Thyroid gland (tissue), 4 donors: ENCODE measurements at regions not wholly inside any gene's neighbourhood (a gene's known extent, or its start where the extent isn't known, plus 50 kb on each side); places are given as distances from the start of the nearest gene placed in this dataset.
"Not testable (repeated sequence)": the region's sequence is repeated elsewhere in the genome, so short reads cannot be mapped to it uniquely, and the experiment has no call there.

Experiments used
- DNase-seq, 2 donors: peaks; one replicate each; pipeline ENCODE4 v3.0.0-alpha.2; 2019
- H3K27ac ChIP-seq, 3 donors: fragments of 200-600 bp; sonication (generic); 1 replicate in 2 of 3; 2 replicates in 1 of 3; pipeline ENCODE4 v1.5.1; 2016 to 2019; ENCODE audit warnings: mild to moderate bottlenecking in 1 of 3, moderate library complexity in 1 of 3
- H3K27me3 ChIP-seq: fragments of 200-600 bp; sonication (generic); one replicate; pipeline ENCODE4 v1.5.1; 2019
- H3K36me3 ChIP-seq, 2 donors: fragments of 200-600 bp; sonication (generic); one replicate each; pipeline ENCODE4 v1.5.1; 2016 to 2019
- H3K4me1 ChIP-seq, 2 donors: fragments of 200-600 bp; sonication (generic); one replicate each; pipeline ENCODE4 v1.5.1; 2017 to 2019
- H3K4me3 ChIP-seq, 3 donors: fragments of 200-600 bp; sonication (generic); replicated peaks in 1 of 3; 1 replicate in 2 of 3; 2 replicates in 1 of 3; pipeline ENCODE4 v1.5.1; 2016; ENCODE audit warnings: mild to moderate bottlenecking in 1 of 3
- H3K9me3 ChIP-seq: fragments of 200-600 bp; sonication (generic); one replicate; pipeline ENCODE4 v1.5.1; 2017
- POLR2A ChIP-seq, 2 donors: fragments of 450-650 bp; IDR thresholded peaks; one replicate each; pipeline ENCODE4 v1.6.1; 2017; ENCODE audit warnings: antibody characterized with exemption in 2 of 2, mild to moderate bottlenecking in 2 of 2, moderate library complexity in 1 of 2
- WGBS, 2 donors: methylation state at CpG; one replicate each; pipeline ENCODE4 v1.1.5; 2017; 5-methylcytosine and 5-hydroxymethylcytosine counted together
- intact Hi-C: fragments of 100-400 bp; cut with DNase I; formaldehyde crosslinking; loops from one replicate; pipeline ENCODE4 v1.15.1; 2023
- TF ChIP-seq, protein P1 (sequence below), 6 experiments: fragments of 200-600 bp in 3 of 6; fragments of 450-650 bp in 3 of 6; sonication (generic) in 3 of 6; IDR thresholded peaks; one replicate each; pipeline ENCODE4 v1.5.1; 2016 to 2019; ENCODE audit warnings: antibody characterized with exemption in 6 of 6, mild to moderate bottlenecking in 2 of 6, inconsistent platforms in 1 of 6, moderate library complexity in 1 of 6

DNA sequence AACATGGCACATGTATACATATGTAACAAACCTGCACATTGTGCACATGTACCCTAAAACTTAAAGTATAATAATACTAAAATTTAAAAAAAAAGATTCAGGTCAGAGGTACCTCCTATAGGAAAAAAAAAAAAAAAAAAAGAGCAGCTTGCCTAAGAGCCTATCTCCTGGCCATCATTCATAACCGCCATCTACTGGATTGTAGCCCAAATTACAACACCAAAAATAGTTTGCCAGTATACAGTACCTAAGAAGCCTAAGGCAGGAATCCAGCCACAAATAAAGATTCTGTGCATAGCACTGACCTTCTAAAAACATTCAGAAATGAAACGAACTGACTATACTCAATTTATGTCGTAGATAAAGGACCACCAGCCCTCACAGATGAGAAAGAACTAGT, 438.4 kb upstream of the ADGRB3 start:
- 55 to 58% methylated on average over 3 of the region's 3 CpGs for WGBS, 2 donors
- no peak for DNase-seq
- Histone ChIP-seq H3K4me1 (no peaks in the 10 kb centered on the region), H3K4me3 (no peak overlapping the region), H3K36me3 (no peaks in the 10 kb centered on the region), H3K27ac (no peak overlapping the region), H3K9me3 (no peaks in the 10 kb centered on the region), H3K27me3 (no peaks in the 10 kb centered on the region)
- intact Hi-C loops = no loop called here
- TF ChIP-seq POLR2A (IDR thresholded peaks at IDR 0.05) = no peak
- TF ChIP-seq, protein P1, sequence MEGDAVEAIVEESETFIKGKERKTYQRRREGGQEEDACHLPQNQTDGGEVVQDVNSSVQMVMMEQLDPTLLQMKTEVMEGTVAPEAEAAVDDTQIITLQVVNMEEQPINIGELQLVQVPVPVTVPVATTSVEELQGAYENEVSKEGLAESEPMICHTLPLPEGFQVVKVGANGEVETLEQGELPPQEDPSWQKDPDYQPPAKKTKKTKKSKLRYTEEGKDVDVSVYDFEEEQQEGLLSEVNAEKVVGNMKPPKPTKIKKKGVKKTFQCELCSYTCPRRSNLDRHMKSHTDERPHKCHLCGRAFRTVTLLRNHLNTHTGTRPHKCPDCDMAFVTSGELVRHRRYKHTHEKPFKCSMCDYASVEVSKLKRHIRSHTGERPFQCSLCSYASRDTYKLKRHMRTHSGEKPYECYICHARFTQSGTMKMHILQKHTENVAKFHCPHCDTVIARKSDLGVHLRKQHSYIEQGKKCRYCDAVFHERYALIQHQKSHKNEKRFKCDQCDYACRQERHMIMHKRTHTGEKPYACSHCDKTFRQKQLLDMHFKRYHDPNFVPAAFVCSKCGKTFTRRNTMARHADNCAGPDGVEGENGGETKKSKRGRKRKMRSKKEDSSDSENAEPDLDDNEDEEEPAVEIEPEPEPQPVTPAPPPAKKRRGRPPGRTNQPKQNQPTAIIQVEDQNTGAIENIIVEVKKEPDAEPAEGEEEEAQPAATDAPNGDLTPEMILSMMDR (IDR thresholded peaks at IDR 0.05) = no peak

DNA sequence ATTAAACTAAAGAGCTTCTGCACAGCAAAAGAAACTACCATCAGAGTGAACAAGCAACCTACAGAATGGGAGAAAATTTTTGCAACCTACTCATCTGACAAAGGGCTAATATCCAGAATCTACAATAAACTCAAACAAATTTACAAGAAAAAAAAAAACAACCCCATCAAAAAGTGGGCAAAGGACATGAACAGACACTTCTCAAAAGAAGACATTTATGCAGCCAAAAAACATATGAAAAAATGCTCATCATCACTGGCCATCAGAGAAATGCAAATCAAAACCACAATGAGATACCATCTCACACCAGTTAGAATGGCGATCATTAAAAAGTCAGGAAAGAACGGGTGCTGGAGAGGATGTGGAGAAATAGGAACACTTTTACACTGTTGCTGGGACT, 439.3 kb upstream of the ADGRB3 start:
- DNase-seq, H3K27me3 ChIP-seq, H3K4me3 ChIP-seq, H3K9me3 ChIP-seq, H3K4me1 ChIP-seq, H3K27ac ChIP-seq, intact Hi-C loops, H3K36me3 ChIP-seq: not testable (repeated sequence)
- WGBS, 2 donors = 81 to 88% methylated on average over 2 of the region's 2 CpGs

DNA sequence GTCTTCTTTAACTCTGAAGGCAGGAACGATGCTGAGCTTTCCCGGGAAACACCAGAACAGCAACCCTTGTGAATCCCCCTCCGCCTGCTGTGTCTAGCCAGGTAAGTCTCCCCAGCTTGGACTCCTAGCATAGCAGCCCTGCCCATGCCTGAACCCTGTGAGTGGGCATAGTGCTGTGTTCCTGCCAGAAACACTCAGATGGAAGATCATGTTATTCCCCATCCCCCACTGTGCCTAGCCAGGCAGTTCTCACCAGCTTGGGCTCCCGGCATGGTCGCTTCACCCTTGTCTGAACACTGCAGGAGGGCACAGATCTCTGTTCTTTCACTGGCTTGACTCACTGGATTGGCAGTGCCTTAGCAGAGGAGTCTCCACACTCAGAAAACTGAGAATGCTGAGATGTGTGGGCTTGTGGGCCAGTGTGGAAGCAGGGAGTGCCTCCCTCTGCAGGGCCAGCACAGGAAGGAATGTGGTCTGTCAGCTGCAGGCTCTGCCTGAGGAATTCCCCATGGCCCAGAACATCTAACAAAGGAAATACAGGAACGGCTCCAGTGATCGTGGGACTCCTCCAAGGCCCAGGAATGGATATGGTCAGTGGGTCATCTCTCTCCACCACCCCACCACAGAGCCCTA, 440.1 kb upstream of the ADGRB3 start:
- DNase-seq = no peak
- Histone ChIP-seq H3K27ac (no peak overlapping the region), H3K4me1 (no peaks in the 10 kb centered on the region), H3K4me3 (no peak overlapping the region), H3K9me3 (no peaks in the 10 kb centered on the region), H3K36me3 (no peaks in the 10 kb centered on the region), H3K27me3 (no peaks in the 10 kb centered on the region)
- intact Hi-C loops = no loop called here
- WGBS, 2 donors = 77 to 89% methylated on average over 6 to 7 of the region's 7 CpGs
- TF ChIP-seq, protein P1 (IDR thresholded peaks at IDR 0.05) = no peak
- no peak for TF ChIP-seq POLR2A (IDR thresholded peaks at IDR 0.05)

DNA sequence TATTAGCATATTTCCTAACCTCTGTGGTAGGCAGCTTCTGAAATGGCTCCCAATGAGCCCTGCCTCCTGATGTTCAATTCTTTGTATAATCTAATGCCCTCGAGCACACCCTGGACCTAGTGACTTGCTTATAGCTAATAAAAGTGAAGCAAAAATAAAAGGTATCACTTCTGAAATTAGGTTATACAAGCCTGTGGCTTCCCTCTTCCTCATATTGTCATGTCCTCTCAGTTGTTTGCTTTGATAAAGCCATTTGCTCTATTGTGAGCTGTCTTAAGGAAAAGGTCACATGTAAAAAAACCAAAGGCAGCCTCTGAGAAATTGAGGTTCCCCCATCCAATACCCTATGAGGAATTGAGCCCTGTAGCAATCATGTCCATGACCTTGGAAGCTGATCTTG, 442.1 kb upstream of the ADGRB3 start:
- no peak for DNase-seq
- no peaks in the 10 kb centered on the region for H3K27me3 ChIP-seq
- H3K4me1 ChIP-seq = no peaks in the 10 kb centered on the region
- no peak overlapping the region for H3K4me3 ChIP-seq
- no peak for TF ChIP-seq POLR2A (IDR thresholded peaks at IDR 0.05)
- 76 to 80% methylated on average over 1 of the region's 1 CpG for WGBS, 2 donors
- intact Hi-C loops = no loop called here
- no peaks in the 10 kb centered on the region for H3K9me3 ChIP-seq
- H3K27ac ChIP-seq = no peak overlapping the region
- H3K36me3 ChIP-seq = no peaks in the 10 kb centered on the region

DNA sequence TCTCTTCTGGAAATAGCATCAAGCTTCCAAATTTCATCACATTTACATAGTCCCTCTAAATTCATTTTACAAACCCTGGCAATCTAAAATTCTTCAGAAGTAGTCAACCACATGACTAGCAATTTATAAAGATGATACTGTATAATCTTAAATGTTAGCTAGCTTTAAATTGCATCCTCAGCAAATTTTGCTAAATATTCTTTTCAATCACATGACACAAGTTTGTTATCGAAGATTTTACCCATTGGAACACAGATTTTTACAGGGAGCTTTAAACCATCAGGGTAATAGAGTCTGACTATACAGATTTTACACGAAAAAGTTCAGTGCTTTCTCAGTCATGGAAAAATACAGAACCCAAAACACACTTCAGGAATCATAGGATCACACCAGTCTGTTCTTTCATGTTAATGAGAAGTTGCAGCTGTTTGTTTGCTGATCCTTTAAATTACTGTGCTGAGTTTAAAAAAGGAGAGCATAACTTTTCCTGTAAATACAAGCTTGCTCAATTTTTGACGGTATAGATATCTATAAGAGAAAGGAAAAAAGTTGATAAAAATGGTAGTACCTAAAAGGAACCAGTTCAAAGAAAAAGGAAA, 445.8 kb upstream of the ADGRB3 start:
- TF ChIP-seq POLR2A (IDR thresholded peaks at IDR 0.05) = no peak
- TF ChIP-seq, protein P1 (IDR thresholded peaks at IDR 0.05) = no peak
- H3K4me3 ChIP-seq = no peak overlapping the region
- no peaks in the 10 kb centered on the region for H3K27me3 ChIP-seq
- DNase-seq = no peak
- no peaks in the 10 kb centered on the region for H3K9me3 ChIP-seq
- intact Hi-C loops = no loop called here
- H3K36me3 ChIP-seq = no peaks in the 10 kb centered on the region
- 66 to 72% methylated on average over 3 of the region's 3 CpGs for WGBS, 2 donors
- no peaks in the 10 kb centered on the region for H3K4me1 ChIP-seq
- H3K27ac ChIP-seq = no peak overlapping the region

DNA sequence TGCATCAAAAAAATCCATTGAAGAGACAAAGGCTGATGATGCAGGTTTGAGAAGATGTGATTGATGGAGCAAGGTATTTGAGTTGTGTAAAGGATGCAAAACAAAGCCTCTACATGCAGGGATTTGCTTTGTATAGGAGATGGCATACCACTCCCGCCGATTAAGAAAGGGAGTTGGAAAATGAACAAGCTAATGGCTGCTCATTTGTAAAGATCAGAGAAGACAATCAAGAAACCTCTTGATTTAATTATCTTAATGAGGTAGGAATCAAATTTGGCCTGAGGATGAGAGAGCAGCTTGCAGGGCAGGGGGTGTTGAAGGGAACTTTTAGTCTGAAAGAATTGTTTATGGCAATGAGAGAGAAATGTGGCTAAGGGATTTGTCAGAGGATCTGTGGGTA, 448.2 kb upstream of the ADGRB3 start:
- Histone ChIP-seq H3K4me1 (no peaks in the 10 kb centered on the region), H3K9me3 (no peaks in the 10 kb centered on the region), H3K36me3 (no peaks in the 10 kb centered on the region), H3K4me3 (no peak overlapping the region), H3K27me3 (no peaks in the 10 kb centered on the region), H3K27ac (no peak overlapping the region)
- intact Hi-C loops = no loop called here
- no peak for DNase-seq
- TF ChIP-seq POLR2A (IDR thresholded peaks at IDR 0.05) = no peak
- TF ChIP-seq, protein P1 (IDR thresholded peaks at IDR 0.05) = no peak
- WGBS, 2 donors = 87 to 90% methylated on average over 2 of the region's 2 CpGs
